HEK293 (cell line): ENCODE measurements at regions not wholly inside any gene's neighbourhood (a gene's known extent, or its start where the extent isn't known, plus 50 kb on each side); places are given as distances from the start of the nearest gene placed in this dataset.

Source experiments
- CTCF ChIP-seq: fragments of 450-650 bp; formaldehyde crosslinking; IDR thresholded peaks from 2 replicates; pipeline ENCODE4 v1.5.1; 2016; ENCODE audit warnings: missing biosample characterization, missing genetic modification characterization
- KLF1 ChIP-seq: fragments of 450-650 bp; formaldehyde crosslinking; IDR thresholded peaks from 2 replicates; pipeline ENCODE4 v1.5.1; 2016; ENCODE audit warnings: missing biosample characterization, missing genetic modification characterization
- ZBTB20 ChIP-seq: fragments of 450-650 bp; formaldehyde crosslinking; IDR thresholded peaks from 2 replicates; pipeline ENCODE4 v1.5.1; 2016; ENCODE audit warnings: missing biosample characterization, missing genetic modification characterization
- ZNF112 ChIP-seq: fragments of 450-650 bp; formaldehyde crosslinking; IDR thresholded peaks from 2 replicates; pipeline ENCODE4 v1.5.0; 2017; ENCODE audit warnings: missing biosample characterization, missing genetic modification characterization
- ZNF175 ChIP-seq: fragments of 450-650 bp; formaldehyde crosslinking; IDR thresholded peaks from 2 replicates; pipeline ENCODE4 v1.5.1; 2016; ENCODE audit warnings: missing biosample characterization, missing genetic modification characterization
- ZNF23 ChIP-seq: fragments of 450-650 bp; formaldehyde crosslinking; IDR thresholded peaks from 2 replicates; pipeline ENCODE4 v1.5.1; 2016; ENCODE audit warnings: missing biosample characterization, missing genetic modification characterization, borderline replicate concordance
- ZNF239 ChIP-seq: fragments of 450-650 bp; formaldehyde crosslinking; IDR thresholded peaks from 2 replicates; pipeline ENCODE4 v1.5.1; 2016; ENCODE audit warnings: missing biosample characterization, missing genetic modification characterization
- TF ChIP-seq, protein P1 (sequence below): fragments of 450-650 bp; formaldehyde crosslinking; IDR thresholded peaks from 2 replicates; pipeline ENCODE4 v1.5.1; 2016; ENCODE audit warnings: missing biosample characterization, missing genetic modification characterization
- TF ChIP-seq, protein P2 (sequence below): fragments of 450-650 bp; formaldehyde crosslinking; IDR thresholded peaks from 2 replicates; pipeline ENCODE4 v1.5.1; 2016; ENCODE audit warnings: missing biosample characterization, missing genetic modification characterization
- TF ChIP-seq, protein P3 (sequence below): fragments of 450-650 bp; formaldehyde crosslinking; IDR thresholded peaks from 2 replicates; pipeline ENCODE4 v1.5.1; 2016; ENCODE audit warnings: missing biosample characterization, missing genetic modification characterization

DNA sequence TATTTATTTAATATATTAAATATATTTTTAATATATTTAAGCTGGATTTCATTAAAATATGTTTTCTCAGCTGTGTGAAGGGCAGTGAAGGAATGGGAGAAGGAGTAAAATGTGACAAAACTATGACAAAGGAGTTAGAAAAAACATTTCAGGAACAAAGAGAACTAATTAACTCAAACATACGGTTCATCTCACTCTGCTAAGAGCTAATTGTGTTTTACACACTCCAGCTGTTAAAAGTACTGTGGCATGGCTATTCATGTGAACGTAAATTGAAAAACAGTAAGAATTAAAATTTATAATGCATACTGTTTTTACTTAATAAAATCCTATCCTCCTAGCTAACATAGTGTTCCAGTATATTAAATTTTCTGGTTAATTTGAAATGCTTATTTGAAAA lies 262.5 kb upstream of the GNAI1 start:
- TF ChIP-seq ZNF175 (tag by site-specific recombination) (no peak), ZBTB20 (tag by site-specific recombination) (no peak), KLF1 (tag by site-specific recombination) (no peak), ZNF112 (tag by site-specific recombination) (no peak), ZNF23 (tag by site-specific recombination) (no peak), CTCF (no peak), ZNF239 (no peak)
- TF ChIP-seq, protein P1, sequence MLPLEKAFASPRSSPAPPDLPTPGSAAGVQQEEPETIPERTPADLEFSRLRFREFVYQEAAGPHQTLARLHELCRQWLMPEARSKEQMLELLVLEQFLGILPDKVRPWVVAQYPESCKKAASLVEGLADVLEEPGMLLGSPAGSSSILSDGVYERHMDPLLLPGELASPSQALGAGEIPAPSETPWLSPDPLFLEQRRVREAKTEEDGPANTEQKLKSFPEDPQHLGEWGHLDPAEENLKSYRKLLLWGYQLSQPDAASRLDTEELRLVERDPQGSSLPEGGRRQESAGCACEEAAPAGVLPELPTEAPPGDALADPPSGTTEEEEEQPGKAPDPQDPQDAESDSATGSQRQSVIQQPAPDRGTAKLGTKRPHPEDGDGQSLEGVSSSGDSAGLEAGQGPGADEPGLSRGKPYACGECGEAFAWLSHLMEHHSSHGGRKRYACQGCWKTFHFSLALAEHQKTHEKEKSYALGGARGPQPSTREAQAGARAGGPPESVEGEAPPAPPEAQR (tag by site-specific recombination), result no peak
- TF ChIP-seq, protein P2, sequence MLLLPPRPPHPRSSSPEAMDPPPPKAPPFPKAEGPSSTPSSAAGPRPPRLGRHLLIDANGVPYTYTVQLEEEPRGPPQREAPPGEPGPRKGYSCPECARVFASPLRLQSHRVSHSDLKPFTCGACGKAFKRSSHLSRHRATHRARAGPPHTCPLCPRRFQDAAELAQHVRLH, result no peak
- TF ChIP-seq, protein P3, sequence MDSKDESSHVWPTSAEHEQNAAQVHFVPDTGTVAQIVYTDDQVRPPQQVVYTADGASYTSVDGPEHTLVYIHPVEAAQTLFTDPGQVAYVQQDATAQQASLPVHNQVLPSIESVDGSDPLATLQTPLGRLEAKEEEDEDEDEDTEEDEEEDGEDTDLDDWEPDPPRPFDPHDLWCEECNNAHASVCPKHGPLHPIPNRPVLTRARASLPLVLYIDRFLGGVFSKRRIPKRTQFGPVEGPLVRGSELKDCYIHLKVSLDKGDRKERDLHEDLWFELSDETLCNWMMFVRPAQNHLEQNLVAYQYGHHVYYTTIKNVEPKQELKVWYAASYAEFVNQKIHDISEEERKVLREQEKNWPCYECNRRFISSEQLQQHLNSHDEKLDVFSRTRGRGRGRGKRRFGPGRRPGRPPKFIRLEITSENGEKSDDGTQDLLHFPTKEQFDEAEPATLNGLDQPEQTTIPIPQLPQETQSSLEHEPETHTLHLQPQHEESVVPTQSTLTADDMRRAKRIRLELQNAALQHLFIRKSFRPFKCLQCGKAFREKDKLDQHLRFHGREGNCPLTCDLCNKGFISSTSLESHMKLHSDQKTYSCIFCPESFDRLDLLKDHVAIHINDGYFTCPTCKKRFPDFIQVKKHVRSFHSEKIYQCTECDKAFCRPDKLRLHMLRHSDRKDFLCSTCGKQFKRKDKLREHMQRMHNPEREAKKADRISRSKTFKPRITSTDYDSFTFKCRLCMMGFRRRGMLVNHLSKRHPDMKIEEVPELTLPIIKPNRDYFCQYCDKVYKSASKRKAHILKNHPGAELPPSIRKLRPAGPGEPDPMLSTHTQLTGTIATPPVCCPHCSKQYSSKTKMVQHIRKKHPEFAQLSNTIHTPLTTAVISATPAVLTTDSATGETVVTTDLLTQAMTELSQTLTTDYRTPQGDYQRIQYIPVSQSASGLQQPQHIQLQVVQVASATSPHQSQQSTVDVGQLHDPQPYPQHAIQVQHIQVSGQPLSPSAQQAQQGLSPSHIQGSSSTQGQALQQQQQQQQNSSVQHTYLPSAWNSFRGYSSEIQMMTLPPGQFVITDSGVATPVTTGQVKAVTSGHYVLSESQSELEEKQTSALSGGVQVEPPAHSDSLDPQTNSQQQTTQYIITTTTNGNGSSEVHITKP (tag by site-specific recombination), result no peak
